Embryonic facial prominence (tissue), 1 donor: ENCODE measurements at regions not wholly inside any gene's neighbourhood (a gene's known extent, or its start where the extent isn't known, plus 50 kb on each side); places are given as distances from the start of the nearest gene placed in this dataset.
A peak's percentile ranks its signal among the peaks of the same experiment; 100 is the strongest.
"Not testable (repeated sequence)": the region's sequence is repeated elsewhere in the genome, so short reads cannot be mapped to it uniquely, and the experiment has no call there.

Source experiments
- DNase-seq: peaks from one replicate; pipeline ENCODE4 v3.0.0-alpha.2; 2016; ENCODE audit errors: extremely low spot score

- DNase-seq = not testable (repeated sequence)
Measured at GRCh38 chr9:91512235-91512634, 88.6 kb upstream of the NFIL3 start.

GRCh38 chr9:91503673-91504081, 80.0 kb upstream of the NFIL3 start:
- DNase-seq = no peak

GRCh38 chr9:91502913-91503672, 79.5 kb upstream of the NFIL3 start:
- DNase-seq = no peak

- DNase-seq = no peak
Measured at GRCh38 chr9:91502475-91502874, 78.8 kb upstream of the NFIL3 start.

- DNase-seq = no peak
Measured at GRCh38 chr9:91500509-91501014, 76.9 kb upstream of the NFIL3 start.

GRCh38 chr9:91496351-91496750, 72.7 kb upstream of the NFIL3 start:
- DNase-seq = peak; percentile 11

GRCh38 chr9:91495450-91495849, 71.8 kb upstream of the NFIL3 start:
- peak; percentile 80 for DNase-seq

GRCh38 chr9:91494751-91495150, 71.1 kb upstream of the NFIL3 start:
- no peak for DNase-seq

GRCh38 chr9:91492237-91492636, 68.6 kb upstream of the NFIL3 start:
- no peak for DNase-seq

- no peak for DNase-seq
Measured at GRCh38 chr9:91491624-91492023, 68.0 kb upstream of the NFIL3 start.

GRCh38 chr9:91489361-91489899, 65.8 kb upstream of the NFIL3 start:
- no peak for DNase-seq

- DNase-seq = no peak
Measured at GRCh38 chr9:91488341-91488740, 64.7 kb upstream of the NFIL3 start.

- no peak for DNase-seq
Measured at GRCh38 chr9:91486699-91487497, 63.3 kb upstream of the NFIL3 start.

GRCh38 chr9:91485006-91485405, 61.4 kb upstream of the NFIL3 start:
- no peak for DNase-seq

GRCh38 chr9:91483835-91484234, 60.2 kb upstream of the NFIL3 start:
- no peak for DNase-seq

GRCh38 chr9:91483189-91483691, 59.6 kb upstream of the NFIL3 start:
- no peak for DNase-seq

GRCh38 chr9:91481972-91482371, 58.3 kb upstream of the NFIL3 start:
- no peak for DNase-seq

GRCh38 chr9:91477106-91477505, 53.5 kb upstream of the NFIL3 start:
- DNase-seq = no peak

- DNase-seq = no peak
Measured at GRCh38 chr9:91474656-91475055, 51.0 kb upstream of the NFIL3 start.
